Globus pallidus (tissue), 1 donor: ENCODE measurements at regions not wholly inside any gene's neighbourhood (a gene's known extent, or its start where the extent isn't known, plus 50 kb on each side); places are given as distances from the start of the nearest gene placed in this dataset.

ENCODE experiments used
- DNase-seq: peaks from one replicate; pipeline ENCODE4 v3.0.0-alpha.2; 2015; ENCODE audit warnings: low spot score

DNA sequence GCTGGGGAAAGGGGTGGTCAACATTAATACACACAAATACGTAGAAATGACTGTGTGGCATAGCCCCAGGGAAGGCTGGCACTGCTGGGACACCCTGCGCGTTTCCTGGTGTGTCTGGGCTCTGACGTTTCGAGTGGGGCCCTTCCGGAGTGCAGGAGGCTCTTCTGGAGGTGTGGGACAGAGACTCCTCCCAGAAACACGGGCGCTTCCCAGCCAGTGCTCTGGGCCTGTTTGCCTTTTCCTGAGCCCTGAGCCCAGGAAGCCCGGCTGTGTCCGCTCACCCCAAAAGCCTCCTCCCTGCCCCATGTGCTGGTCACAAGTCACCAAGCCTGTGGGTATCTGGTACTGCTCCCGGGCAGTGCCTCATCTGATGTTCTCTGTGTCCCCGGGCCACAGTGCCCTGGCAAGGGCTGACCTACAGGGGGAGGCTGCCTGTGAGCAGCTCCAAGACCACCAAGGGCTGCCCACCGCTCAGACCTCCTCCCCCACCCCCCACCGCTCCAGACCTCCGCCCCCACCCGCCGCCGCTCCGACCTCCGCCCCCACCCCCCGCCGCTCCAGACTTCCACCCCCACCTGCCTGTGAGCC lies 1133.3 kb downstream of the BRD1 start:
- DNase-seq = no peak

DNA sequence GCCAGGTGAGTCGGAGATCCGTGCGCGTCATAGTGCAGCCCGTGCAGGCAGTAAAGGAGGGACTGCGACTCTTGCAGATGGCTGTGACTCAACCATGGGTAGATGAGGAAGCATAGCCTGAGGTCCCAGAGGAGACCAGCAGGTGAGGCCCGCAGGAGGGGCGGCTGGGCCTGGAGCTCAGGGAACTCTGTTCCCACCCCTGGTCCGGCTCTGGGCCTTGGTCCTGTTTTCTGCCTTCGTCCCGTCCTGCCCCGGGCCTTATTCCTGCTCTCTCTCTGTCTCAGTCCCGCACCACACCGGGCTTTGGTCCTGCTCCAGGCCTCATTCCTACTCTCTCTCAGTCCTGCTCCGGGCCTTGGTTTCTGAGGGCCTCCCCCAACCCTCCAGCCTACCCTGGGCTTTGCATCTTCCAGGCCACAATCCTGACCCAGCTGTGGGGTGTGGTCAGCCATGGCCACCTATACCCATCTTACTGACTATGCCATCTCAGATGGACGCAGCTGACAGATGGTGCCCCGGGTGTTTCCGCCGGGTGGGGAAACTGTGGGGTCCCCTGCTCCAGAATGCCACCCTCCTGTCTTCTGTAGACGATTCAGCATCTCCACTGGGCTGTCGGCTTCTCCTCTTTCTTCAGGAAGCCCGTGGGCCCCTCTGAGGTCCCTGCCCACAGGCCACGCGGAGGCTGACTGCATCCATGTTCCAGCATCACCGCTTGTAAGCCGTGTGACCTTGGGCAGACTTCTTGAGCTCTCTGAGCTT lies 1134.1 kb downstream of the BRD1 start:
- DNase-seq = no peak

GRCh38 chr22:48692734-48693376 lies 1134.8 kb downstream of the BRD1 start:
- no peak for DNase-seq

DNA sequence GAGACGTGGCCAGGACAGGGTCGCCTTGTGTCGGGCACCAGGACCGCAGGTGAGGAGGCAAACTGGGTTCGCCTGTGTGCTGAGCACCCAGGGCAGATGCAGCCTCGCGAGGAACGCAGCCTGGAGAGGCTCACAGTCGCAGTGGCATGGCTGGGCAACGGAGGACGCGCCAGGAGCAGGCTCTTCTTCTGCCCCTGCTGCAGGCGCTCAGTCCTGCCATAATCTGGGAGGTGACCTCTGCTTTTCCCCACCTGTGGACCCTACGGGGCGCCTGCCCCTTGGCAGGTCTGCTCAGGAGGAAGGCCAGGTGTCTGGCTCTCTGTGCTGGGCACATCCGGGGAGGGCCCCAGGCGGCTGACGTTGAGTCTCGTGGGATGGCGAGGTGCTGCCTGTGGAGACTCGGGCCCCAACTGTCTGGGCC lies 1136.2 kb downstream of the BRD1 start:
- no peak for DNase-seq

GRCh38 chr22:48690583-48691317 lies 1136.9 kb downstream of the BRD1 start:
- DNase-seq = no peak

GRCh38 chr22:48689206-48689605 lies 1138.5 kb downstream of the BRD1 start:
- DNase-seq = no peak

DNA sequence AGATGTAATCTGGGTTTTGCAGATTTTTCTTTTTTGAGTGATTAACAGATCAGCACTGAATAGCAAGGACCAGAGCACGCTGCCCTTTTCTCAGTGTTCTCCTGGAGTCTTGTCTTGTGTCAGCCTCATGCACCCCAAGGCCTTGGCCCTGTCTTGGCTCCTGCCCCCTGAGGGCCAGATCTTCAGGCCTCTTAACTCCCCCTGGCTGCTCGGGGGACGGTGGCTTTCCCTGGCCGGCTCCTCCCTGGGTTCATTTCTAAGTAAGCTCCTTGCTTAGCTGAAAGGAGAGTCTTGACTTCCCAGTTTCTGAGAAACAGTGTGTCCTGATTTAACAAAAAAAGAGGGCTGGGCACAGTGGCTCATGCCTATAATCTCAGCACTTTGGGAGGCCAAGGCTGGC lies 1139.3 kb downstream of the BRD1 start:
- DNase-seq = no peak

- DNase-seq = no peak
Observed at GRCh38 chr22:48687606-48688005, 1140.1 kb downstream of the BRD1 start.

GRCh38 chr22:48686694-48687302 lies 1140.9 kb downstream of the BRD1 start:
- no peak for DNase-seq

- no peak for DNase-seq
Observed at GRCh38 chr22:48685767-48686166, 1141.9 kb downstream of the BRD1 start.

GRCh38 chr22:48683640-48684039 lies 1144.0 kb downstream of the BRD1 start:
- no peak for DNase-seq

GRCh38 chr22:48682504-48682903 lies 1145.2 kb downstream of the BRD1 start:
- DNase-seq = no peak

DNA sequence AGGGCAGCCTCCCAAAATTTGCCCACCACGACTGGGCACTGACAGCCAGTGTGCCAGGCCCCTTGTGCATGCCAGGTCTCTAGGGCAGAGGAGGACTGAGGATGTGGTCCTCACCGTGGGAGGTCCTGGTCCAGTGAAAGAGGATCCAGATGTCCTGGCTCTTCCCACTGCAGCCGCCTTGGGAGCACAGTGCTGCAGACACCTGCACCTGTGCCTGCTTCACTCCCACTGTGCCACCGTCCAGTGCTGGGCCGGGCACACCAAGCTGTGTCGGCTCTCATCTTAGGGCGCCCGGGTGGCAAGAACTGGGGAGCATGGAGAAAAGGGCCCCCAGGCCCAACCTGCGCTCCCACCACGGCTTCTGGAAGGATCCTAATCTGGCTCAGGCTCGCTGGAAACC lies 1147.1 kb downstream of the BRD1 start:
- no peak for DNase-seq

DNA sequence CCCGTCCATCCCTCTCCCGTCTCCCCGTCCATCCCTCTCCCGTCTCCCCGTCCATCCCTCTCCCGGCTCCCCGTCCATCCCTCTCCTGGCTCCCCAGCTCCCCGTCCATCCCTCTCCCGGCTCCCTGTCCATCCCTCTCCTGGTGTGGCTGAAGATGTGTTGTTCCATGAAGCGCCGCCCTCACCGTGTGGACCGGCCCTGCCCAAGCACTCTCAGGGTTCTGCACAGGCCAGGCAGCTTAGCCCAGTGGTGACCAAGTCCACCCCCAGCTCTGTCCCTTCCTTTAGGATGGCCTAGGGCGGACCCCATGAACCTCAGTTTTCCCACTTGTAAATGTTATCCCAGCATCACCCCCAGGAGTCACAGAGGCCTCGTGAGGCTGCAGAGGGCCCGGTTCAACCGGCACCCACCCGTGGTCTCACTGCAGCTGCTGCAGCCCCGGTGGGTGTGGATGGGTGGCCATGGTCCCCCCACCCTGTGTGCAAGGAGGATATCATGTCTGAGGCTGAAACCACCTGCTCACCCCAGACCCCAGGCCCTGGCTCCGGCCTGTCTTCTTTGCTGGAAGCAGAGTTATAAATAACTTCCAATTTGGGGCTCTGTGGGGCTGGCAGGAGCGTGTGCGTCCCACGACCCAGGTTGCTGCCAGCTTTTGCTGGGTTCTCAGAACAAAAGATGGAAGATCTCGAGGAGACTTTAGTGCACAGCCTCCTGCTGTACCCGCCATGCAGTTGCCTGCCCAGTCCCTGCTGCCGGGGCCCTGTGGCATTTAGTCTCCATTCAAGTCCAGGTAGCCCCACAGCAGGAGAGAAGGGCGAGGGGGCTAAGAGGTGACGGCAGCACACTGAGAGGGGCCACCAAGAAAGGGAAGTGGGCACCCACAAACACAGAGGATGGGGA lies 1147.8 kb downstream of the BRD1 start:
- no peak for DNase-seq

GRCh38 chr22:48678171-48679135 lies 1149.2 kb downstream of the BRD1 start:
- no peak for DNase-seq

GRCh38 chr22:48677621-48678020 lies 1150.1 kb downstream of the BRD1 start:
- DNase-seq = no peak

DNA sequence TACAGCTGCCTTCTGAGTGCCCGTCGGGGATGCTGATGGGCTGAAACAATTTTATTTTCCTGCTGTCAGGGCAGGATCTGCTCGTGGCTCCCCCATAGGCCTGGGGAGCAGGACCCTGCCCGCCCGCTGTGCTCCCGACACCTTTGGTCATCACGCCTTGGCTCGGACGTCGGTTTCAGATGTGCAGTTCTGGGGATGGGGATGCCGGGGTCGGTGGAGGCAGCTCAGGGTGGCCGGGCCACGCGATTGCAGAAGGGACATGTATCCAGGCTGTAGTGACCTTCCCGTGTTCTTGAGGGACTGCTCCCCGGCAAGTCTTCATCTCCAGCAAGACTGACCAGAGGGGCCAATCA lies 1150.5 kb downstream of the BRD1 start:
- DNase-seq = no peak

DNA sequence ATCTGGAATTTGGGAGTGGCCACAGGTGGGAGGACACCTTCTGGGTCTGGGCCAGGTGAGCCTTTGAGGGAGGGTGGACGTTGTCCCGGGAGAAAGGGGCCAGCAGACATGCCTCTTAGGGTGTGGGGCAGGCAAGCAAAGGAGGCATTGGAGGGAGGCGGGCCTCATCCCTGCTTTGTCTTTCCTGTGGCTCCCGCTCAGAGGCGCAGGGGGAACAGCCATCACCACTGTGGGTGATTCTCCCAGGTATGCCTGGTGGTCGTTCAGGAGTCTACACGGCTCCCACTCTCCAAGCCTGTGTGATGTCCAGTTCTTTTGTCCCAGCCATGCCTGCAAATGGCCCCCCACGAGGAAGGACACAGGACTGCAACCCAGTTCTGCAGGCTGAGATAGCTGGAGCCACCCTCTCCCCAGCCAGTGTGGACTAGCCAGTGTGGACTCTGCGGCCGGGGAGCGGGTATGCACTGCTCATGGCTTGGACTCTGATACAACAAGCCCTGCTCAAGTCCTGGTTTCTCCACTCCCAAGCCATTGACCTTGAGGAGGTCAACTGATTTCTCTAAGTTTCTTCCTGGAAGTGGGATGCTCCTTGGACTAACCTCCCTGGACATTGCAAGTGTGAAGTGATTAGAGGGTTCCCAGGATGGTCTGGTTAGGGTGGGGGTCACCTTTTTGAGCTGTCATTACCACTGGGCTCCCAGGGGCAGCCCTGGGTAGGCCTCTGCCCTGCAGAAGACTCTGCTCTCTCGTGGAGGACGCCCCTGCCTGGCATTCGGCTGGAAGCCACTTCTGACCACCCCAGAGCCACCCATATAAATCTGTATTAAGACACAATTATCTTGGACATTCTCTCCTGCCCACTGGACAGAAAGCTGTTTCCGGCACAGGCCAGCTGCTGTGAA lies 1151.2 kb downstream of the BRD1 start:
- no peak for DNase-seq

GRCh38 chr22:48675830-48676145 lies 1151.9 kb downstream of the BRD1 start:
- no peak for DNase-seq
